Fibroblast of lung (primary cell): ENCODE measurements at regions not wholly inside any gene's neighbourhood (a gene's known extent, or its start where the extent isn't known, plus 50 kb on each side); places are given as distances from the start of the nearest gene placed in this dataset.
A peak's percentile ranks its signal among the peaks of the same experiment; 100 is the strongest.

Source experiments
- DNase-seq, 2 donors: peaks; one replicate each; pipeline versions ENCODE4 v3.0.0 to v3.0.0-alpha.2; 2010; ENCODE audit warnings: low read depth in 2 of 2
- H2AFZ ChIP-seq: 2 replicates; pipeline ENCODE4 v1.5.1; 2012; ENCODE audit warnings: low read length, control low read depth, inconsistent platforms
- H3K27ac ChIP-seq: 2 replicates; pipeline ENCODE4 v1.5.1; 2011; ENCODE audit warnings: low read length, control low read depth; ENCODE audit not compliant: insufficient read depth
- H3K27me3 ChIP-seq: 2 replicates; pipeline ENCODE4 v1.5.1; 2011; ENCODE audit warnings: mild to moderate bottlenecking, low read length; ENCODE audit not compliant: control insufficient read depth, insufficient read depth
- H3K36me3 ChIP-seq: 2 replicates; pipeline ENCODE4 v1.5.1; 2011; ENCODE audit warnings: low read length; ENCODE audit not compliant: control insufficient read depth, insufficient read depth
- H3K4me1 ChIP-seq: 2 replicates; pipeline ENCODE4 v1.5.1; 2011; ENCODE audit warnings: low read length; ENCODE audit not compliant: control insufficient read depth, insufficient read depth; ENCODE audit errors: extremely low read depth
- H3K4me2 ChIP-seq: 2 replicates; pipeline ENCODE4 v1.5.1; 2011; ENCODE audit warnings: low read length, control low read depth; ENCODE audit not compliant: insufficient read depth; ENCODE audit errors: extremely low read depth
- H3K4me3 ChIP-seq, 4 experiments: fragments of 200-600 bp in 1 of 4; sonication (generic) in 1 of 4; replicated peaks in 1 of 4; 2 replicates each; pipeline ENCODE4 v1.5.1; 2011 to 2016; ENCODE audit warnings: low read length in 4 of 4, low read depth in 3 of 4, mild to moderate bottlenecking in 3 of 4, control low read depth in 2 of 4, inconsistent platforms in 1 of 4, mixed read lengths in 1 of 4; ENCODE audit not compliant: insufficient read depth in 1 of 4; ENCODE audit errors: control extremely low read depth in 1 of 4
- H3K79me2 ChIP-seq: 2 replicates; pipeline ENCODE4 v1.5.1; 2012; ENCODE audit warnings: mild to moderate bottlenecking, low read length, inconsistent platforms; ENCODE audit not compliant: control insufficient read depth, insufficient read depth
- H3K9ac ChIP-seq: 2 replicates; pipeline ENCODE4 v1.5.1; 2011; ENCODE audit warnings: mild to moderate bottlenecking, low read length, control low read depth; ENCODE audit not compliant: insufficient read depth
- H3K9me3 ChIP-seq: 2 replicates; pipeline ENCODE4 v1.5.1; 2012; ENCODE audit warnings: low read depth, low read length; ENCODE audit not compliant: control insufficient read depth, insufficient read depth
- H4K20me1 ChIP-seq: 2 replicates; pipeline ENCODE4 v1.5.1; 2011; ENCODE audit warnings: low read length; ENCODE audit not compliant: control insufficient read depth, insufficient read depth; ENCODE audit errors: extremely low read depth
- CTCF ChIP-seq, 2 donors: IDR thresholded peaks in 1 of 2; conservative IDR thresholded peaks in 1 of 2; 1 replicate in 1 of 2; 2 replicates in 1 of 2; pipeline ENCODE4 v1.5.1; 2011 to 2012; ENCODE audit warnings: low read length in 2 of 2, control low read depth in 1 of 2, inconsistent platforms in 1 of 2, low read depth in 1 of 2, mild to moderate bottlenecking in 1 of 2
- EZH2 ChIP-seq: IDR thresholded peaks from 2 replicates; pipeline ENCODE4 v1.5.1; 2012; ENCODE audit warnings: low read length, control low read depth, mild to moderate bottlenecking; ENCODE audit errors: missing control alignments

- Histone ChIP-seq H3K9ac (no peak overlapping the region), H2AFZ (no peak overlapping the region), H4K20me1 (no peaks in the 10 kb centered on the region), H3K4me2 (peak overlapping the region; percentile 28), H3K4me3 (no peak overlapping the region), H3K36me3 (no peaks in the 10 kb centered on the region), H3K79me2 (no peaks in the 10 kb centered on the region), H3K27ac (no peak overlapping the region), H3K27me3 (no peaks in the 10 kb centered on the region), H3K9me3 (no peaks in the 10 kb centered on the region), H3K4me1 (peaks cover 24% of the 10 kb centered on the region)
- peak; percentile 85 to 93 for DNase-seq
- no peak for TF ChIP-seq EZH2
- TF ChIP-seq CTCF (conservative IDR thresholded peaks at IDR 0.05 in 1 of 2, IDR thresholded peaks at IDR 0.05 in 1 of 2; ENCODE audit: low read depth in 1 of 2, low read length in 2 of 2): no peak
Measured at GRCh38 chr6:3911614-3912336, 62.6 kb downstream of the FAM50B start.

GRCh38 chr6:3912361-3913076, 63.3 kb downstream of the FAM50B start:
- H3K9me3 ChIP-seq: no peaks in the 10 kb centered on the region
- H3K36me3 ChIP-seq: no peaks in the 10 kb centered on the region
- H3K27ac ChIP-seq: peak overlapping the region; percentile 31
- H3K9ac ChIP-seq: no peak overlapping the region
- H3K4me1 ChIP-seq: peaks cover 24% of the 10 kb centered on the region
- no peak overlapping the region for H2AFZ ChIP-seq
- H3K79me2 ChIP-seq: no peaks in the 10 kb centered on the region
- H3K27me3 ChIP-seq: no peaks in the 10 kb centered on the region
- no peak overlapping the region for H3K4me3 ChIP-seq
- peak overlapping the region; percentile 66 for H3K4me2 ChIP-seq
- H4K20me1 ChIP-seq: no peaks in the 10 kb centered on the region
- DNase-seq: no peak
- TF ChIP-seq CTCF (conservative IDR thresholded peaks at IDR 0.05 in 1 of 2, IDR thresholded peaks at IDR 0.05 in 1 of 2; ENCODE audit: low read depth in 1 of 2, low read length in 2 of 2): no peak
- no peak for TF ChIP-seq EZH2

- Histone ChIP-seq H4K20me1 (no peaks in the 10 kb centered on the region), H2AFZ (no peak overlapping the region), H3K27ac (peak overlapping the region; percentile 31), H3K79me2 (no peaks in the 10 kb centered on the region), H3K4me1 (peaks cover 24% of the 10 kb centered on the region), H3K27me3 (no peaks in the 10 kb centered on the region), H3K9ac (no peak overlapping the region), H3K4me3 (no peak overlapping the region), H3K4me2 (peak overlapping the region; percentile 66), H3K36me3 (no peaks in the 10 kb centered on the region), H3K9me3 (no peaks in the 10 kb centered on the region)
- DNase-seq: peak; percentile 97 to 99
- TF ChIP-seq EZH2 (no peak), CTCF (conservative IDR thresholded peaks at IDR 0.05 in 1 of 2, IDR thresholded peaks at IDR 0.05 in 1 of 2; ENCODE audit: low read depth in 1 of 2, low read length in 2 of 2) (no peak)
Measured at GRCh38 chr6:3913077-3913957, 64.1 kb downstream of the FAM50B start.
